ENCODE measurements at regions not wholly inside any gene's neighbourhood (a gene's known extent, or its start where the extent isn't known, plus 50 kb on each side); places are given as distances from the start of the nearest gene placed in this dataset.

DNA sequence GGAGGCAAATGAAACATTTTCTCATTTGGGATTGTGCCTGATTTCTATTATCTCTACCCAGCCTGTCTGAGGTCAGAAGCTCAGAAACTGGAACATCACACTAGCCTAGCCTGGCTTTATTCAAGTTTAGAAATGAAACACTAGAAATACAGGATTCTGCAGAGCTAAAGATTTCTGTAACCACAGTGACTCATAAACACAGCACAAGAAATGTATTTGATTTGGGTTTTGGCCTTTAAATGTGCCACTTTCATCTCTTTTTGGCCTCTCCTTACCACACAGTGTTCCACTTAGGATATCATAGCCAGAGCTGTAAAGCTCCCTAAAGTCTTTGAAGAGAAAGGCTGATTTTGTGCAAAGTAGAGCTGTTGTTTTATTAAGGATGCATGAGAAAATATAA, 307.5 kb downstream of the EMP1 start:
- no peak for DNase-seq (ENCODE audit: low read depth, low spot score)

DNA sequence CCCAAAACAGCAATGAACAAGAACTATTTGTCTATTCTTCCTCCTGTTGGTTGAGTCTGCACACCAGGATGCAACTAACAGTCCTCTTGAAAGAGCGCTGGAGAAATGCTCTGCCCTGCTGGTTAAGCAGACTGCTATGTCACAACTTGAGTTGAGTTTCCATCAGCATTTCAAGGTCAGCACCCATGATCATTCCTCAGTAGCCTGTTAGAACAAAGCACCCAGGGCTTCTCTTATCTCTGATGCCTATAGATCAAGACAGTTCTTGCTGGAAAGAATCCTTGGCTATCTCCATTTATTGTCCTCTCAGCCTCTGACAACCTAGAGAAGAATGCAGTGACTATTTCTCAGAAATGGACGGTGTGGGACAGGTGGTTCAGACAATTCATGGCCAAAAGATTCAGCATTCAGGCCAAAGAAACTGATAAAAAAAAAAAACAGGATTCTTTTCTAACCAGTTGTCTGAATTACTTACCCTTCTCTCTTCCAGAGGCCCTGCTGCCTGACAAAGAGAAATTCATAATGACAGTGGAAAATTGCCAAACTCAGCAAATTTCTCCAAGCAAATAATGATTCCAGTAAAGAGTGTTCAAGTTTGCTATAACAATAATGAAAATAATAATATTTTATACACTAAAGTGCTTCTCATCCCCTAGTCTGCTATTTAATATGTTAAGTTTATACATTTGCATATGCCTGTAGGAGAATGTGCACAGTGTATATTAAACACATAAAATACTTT, 306.7 kb downstream of the EMP1 start:
- no peak for DNase-seq (ENCODE audit: low read depth, low spot score)

DNA sequence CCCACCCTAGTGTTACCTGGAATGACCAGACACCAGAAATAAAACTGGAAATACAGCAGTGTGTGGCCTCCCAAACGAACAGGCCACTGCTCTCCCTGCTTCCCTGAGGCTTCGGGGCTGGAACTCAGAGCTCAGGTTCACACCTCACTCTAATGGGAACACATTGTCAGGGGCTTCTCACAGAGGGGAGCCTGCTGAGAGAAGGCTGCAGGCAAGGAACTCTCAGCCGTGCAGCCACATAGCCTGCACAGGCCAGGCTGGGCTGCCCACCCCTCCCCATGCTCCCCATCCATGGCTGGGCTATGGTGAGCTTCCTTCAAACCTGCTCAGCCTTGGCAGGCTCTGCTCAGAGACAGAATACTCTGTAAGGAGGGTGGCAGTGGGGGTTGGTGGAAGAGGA, 302.5 kb downstream of the EMP1 start:
- DNase-seq (ENCODE audit: low read depth, low spot score) = no peak

GRCh38 chr12:13496111-13496510, 299.6 kb downstream of the EMP1 start:
- DNase-seq (ENCODE audit: low read depth, low spot score) = no peak

DNA sequence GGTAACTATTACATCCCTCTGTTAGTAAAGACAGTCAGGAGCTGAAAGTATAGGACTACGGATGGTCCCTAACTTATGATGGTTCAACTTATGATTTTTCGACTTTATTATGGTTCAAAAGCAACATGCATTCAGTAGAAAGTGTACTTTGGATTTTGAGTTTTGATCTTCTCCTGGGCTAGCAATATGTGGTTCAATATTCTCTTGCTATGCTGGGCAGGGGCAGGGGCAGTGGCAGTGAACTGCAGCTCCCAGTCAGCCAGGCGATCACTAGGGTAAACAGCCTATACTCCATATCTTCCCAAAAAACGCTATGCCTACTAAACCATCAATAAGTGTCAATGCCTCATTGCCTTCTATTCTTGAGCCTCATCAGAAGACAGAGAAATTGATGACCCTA, 292.7 kb downstream of the EMP1 start:
- DNase-seq (ENCODE audit: low read depth, low spot score) = no peak

DNA sequence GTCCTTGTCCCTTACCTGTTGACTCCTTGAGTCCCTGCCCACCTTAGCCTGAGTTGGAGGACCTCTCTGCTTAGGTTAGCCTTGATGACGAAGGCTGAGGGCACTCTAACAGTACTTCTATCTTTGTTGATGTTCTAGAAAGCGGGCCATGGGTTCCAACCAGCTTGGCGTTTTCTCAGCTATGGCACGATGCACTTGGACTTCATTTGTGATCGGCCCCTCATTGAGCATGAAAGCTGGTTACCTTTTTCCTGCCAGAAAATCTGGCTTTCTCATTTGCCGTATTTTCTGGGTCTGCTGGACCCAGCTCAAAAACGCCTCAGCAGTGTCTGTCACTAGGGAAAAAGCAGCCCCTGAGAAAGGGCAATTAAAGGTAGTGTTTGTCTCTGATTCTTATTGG, 290.8 kb downstream of the EMP1 start:
- DNase-seq (ENCODE audit: low read depth, low spot score) = no peak

GRCh38 chr12:13486794-13487193, 290.3 kb downstream of the EMP1 start:
- DNase-seq (ENCODE audit: low read depth, low spot score) = no peak

- no peak for DNase-seq (ENCODE audit: low read depth, low spot score)
These were observed 282.2 kb downstream of the EMP1 start for GRCh38 chr12:13478650-13479181.

- no peak for DNase-seq (ENCODE audit: low read depth, low spot score)
These were observed 277.9 kb downstream of the EMP1 start for GRCh38 chr12:13474381-13474780.

- DNase-seq (ENCODE audit: low read depth, low spot score) = no peak
These were observed 276.2 kb downstream of the EMP1 start for GRCh38 chr12:13472690-13473089.

GRCh38 chr12:13471471-13471870, 274.9 kb downstream of the EMP1 start:
- no peak for DNase-seq (ENCODE audit: low read depth, low spot score)

DNA sequence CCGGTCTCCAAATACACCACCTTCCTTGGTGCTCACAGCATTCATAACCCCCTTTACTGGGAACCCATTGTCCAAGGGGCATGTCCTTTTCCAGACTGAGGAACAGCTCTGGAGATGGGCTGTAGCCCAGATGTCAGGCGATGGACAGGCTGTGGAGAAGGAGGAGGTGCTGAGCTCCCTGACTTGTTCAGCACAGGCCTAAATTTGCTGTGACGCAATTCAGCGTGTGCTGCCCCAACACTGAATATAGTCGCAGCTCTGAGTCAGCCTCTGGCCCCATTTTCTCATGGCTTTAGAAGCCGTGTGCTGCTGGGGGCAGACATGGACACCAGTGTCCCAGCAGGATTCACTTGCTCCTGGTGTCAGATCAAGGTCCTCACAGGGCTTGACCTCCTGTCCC, 269.1 kb downstream of the EMP1 start:
- no peak for DNase-seq (ENCODE audit: low read depth, low spot score)

- no peak for DNase-seq (ENCODE audit: low read depth, low spot score)
These were observed 266.7 kb downstream of the EMP1 start for GRCh38 chr12:13463189-13463588.

DNA sequence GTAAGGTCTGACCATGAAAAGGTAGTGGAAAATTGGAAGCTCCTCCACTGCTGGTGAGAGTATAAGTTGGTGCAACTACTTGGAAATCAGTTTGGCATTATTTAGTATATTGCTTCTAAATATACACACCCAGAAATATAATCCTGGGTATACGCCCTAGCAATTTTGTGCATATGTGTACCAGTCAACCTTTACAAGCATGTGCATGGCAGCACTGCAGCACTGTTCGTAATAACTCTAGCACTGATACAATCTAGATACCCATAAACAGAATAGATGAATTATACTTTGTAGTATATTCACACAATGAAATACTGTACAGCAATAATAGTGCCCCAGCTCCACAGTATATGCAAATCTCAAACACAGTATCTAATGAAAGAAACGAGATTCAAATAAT, 265.9 kb downstream of the EMP1 start:
- no peak for DNase-seq (ENCODE audit: low read depth, low spot score)

- no peak for DNase-seq (ENCODE audit: low read depth, low spot score)
These were observed 259.2 kb downstream of the EMP1 start for GRCh38 chr12:13455778-13456144.

DNA sequence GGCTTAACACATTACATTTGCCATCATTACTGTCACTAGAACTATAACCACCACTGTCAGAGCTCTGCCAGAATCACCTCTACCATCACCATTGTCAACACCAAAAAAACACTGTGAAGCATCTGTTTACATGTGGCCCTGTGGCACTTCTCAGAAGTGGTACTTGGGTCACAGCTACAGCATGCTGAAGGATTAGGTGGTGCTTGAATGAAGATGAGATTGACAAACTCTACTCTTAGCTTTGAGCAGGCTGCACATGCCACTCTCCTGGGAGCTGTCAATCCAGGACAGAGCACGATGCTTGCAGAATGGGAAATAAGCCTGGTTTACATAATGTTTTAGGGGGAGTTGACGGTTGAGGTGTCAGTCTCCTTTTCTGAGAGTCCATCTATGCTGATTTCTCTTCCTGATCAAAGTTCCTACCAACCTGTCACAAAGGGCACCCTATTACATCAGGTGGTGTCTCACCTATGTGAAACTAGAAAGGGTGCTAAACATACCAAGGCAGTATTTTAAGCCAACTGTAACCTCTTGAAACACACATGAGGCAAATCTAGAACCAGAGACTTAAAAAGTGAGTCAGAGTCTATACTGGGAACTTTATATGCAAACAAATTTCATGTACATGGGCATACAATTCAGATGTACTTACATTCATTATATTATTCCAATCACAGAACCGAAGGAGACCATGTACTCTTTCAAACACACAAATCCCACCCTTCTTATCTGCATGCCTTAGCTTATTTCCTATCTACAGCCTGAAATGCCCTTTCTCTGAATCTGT, 258.7 kb downstream of the EMP1 start:
- no peak for DNase-seq (ENCODE audit: low read depth, low spot score)

GRCh38 chr12:13452955-13453570, 256.5 kb downstream of the EMP1 start:
- DNase-seq (ENCODE audit: low read depth, low spot score) = no peak

- no peak for DNase-seq (ENCODE audit: low read depth, low spot score)
These were observed 255.2 kb downstream of the EMP1 start for GRCh38 chr12:13451776-13452175.

GRCh38 chr12:13450231-13451080, 253.9 kb downstream of the EMP1 start:
- DNase-seq (ENCODE audit: low read depth, low spot score) = no peak

- DNase-seq (ENCODE audit: low read depth, low spot score) = no peak
These were observed 247.6 kb downstream of the EMP1 start for GRCh38 chr12:13444076-13444475.

- DNase-seq (ENCODE audit: low read depth, low spot score) = no peak
These were observed 247.0 kb downstream of the EMP1 start for GRCh38 chr12:13443498-13443897.

GRCh38 chr12:13443028-13443427, 246.5 kb downstream of the EMP1 start:
- no peak for DNase-seq (ENCODE audit: low read depth, low spot score)
